A549 (cell line): ENCODE measurements at regions not wholly inside any gene's neighbourhood (a gene's known extent, or its start where the extent isn't known, plus 50 kb on each side); places are given as distances from the start of the nearest gene placed in this dataset.

Experiments
- ATAC-seq, 2 experiments: fragments of 200-7000 bp in 1 of 2; fragments of >200 bp in 1 of 2; cut with Nextera tagmentation in 1 of 2; cut with Tn5 transposase in 1 of 2; 3 replicates each; pipeline versions ENCODE4 v1.8.0 to v1.9.1; 2018 to 2020; ENCODE audit warnings: mild to moderate bottlenecking in 1 of 2, moderate library complexity in 1 of 2
- CTCF ChIA-PET: fragments of 300-600 bp; sonication (Branson Sonifier 250); formaldehyde crosslinking; extraction: SDS; loops from one replicate; lab custom pipeline; 2021; ENCODE audit warnings: antibody characterized with exemption, inconsistent platforms; lab: Yijun Ruan, JAX
- POLR2A ChIA-PET: fragments of 350-600 bp; formaldehyde crosslinking; extraction: SDS; loops from one replicate; lab custom pipeline; 2021; ENCODE audit warnings: antibody characterized with exemption, inconsistent platforms; lab: Yijun Ruan, JAX
- DNase-seq, 2 experiments: peaks; one replicate each; pipeline versions ENCODE4 v3.0.0 to v3.0.0-alpha.2; 2011 to 2016; ENCODE audit warnings: low read depth in 1 of 2, low spot score in 1 of 2
- FAIRE-seq: peaks from 2 replicates; lab custom pipeline; 2011; peaks lifted over from hg19 to GRCh38; lab: Jason Lieb, UNC
- H3K27ac ChIP-seq, 2 experiments: fragments of >200 bp; sonication (Bioruptor Twin); formaldehyde crosslinking; 3 replicates each; pipeline ENCODE4 v1.5.1; 2016 to 2017
- H3K4me1 ChIP-seq: fragments of >200 bp; sonication (Bioruptor Twin); formaldehyde crosslinking; 3 replicates; pipeline ENCODE4 v1.6.1; 2016
- H3K4me2 ChIP-seq: fragments of >200 bp; sonication (Bioruptor Twin); formaldehyde crosslinking; 3 replicates; pipeline ENCODE4 v1.6.1; 2016
- H3K4me3 ChIP-seq: fragments of >200 bp; sonication (Bioruptor Twin); formaldehyde crosslinking; 3 replicates; pipeline ENCODE4 v1.5.1; 2016
- H3K9me3 ChIP-seq: fragments of >200 bp; sonication (Bioruptor Twin); formaldehyde crosslinking; 3 replicates; pipeline ENCODE4 v1.6.1; 2016
- BCL3 ChIP-seq: fragments of >200 bp; sonication (Bioruptor Twin); formaldehyde crosslinking; IDR thresholded peaks from 3 replicates; pipeline ENCODE4 v1.6.1; 2016
- BHLHE40 ChIP-seq: IDR thresholded peaks from 2 replicates; pipeline ENCODE4 v1.6.1; 2012; ENCODE audit warnings: low read depth, low read length, inconsistent platforms
- CBX8 ChIP-seq: fragments of 200-600 bp; sonication (generic); IDR thresholded peaks from 2 replicates; pipeline ENCODE4 v1.6.1; 2016
- CHD2 ChIP-seq: fragments of 150-350 bp; IDR thresholded peaks from 2 replicates; pipeline ENCODE4 v1.6.1; 2014; ENCODE audit warnings: low read length; ENCODE audit not compliant: partially characterized antibody
- CTCF ChIP-seq: fragments of >200 bp; sonication (Bioruptor Twin); formaldehyde crosslinking; IDR thresholded peaks from 3 replicates; pipeline ENCODE4 v1.5.1; 2016
- EHF ChIP-seq: fragments of 250-450 bp; sonication (Bioruptor Pico); IDR thresholded peaks from 2 replicates; pipeline ENCODE4 v1.5.0; 2020; ENCODE audit warnings: mild to moderate bottlenecking
- EP300 ChIP-seq, 2 experiments: fragments of >200 bp; sonication (Bioruptor Twin); formaldehyde crosslinking; IDR thresholded peaks; 2 replicates in 1 of 2; 3 replicates in 1 of 2; pipeline ENCODE4 v1.6.1; 2016 to 2017
- GATA3 ChIP-seq: IDR thresholded peaks from 2 replicates; pipeline ENCODE4 v1.6.1; 2012; ENCODE audit warnings: borderline replicate concordance
- JUNB ChIP-seq: fragments of >200 bp; sonication (Bioruptor Twin); formaldehyde crosslinking; IDR thresholded peaks from 2 replicates; pipeline ENCODE4 v1.6.1; 2016
- KDM1A ChIP-seq: fragments of 200-600 bp; sonication (generic); IDR thresholded peaks from 2 replicates; pipeline ENCODE4 v1.6.1; 2016; ENCODE audit warnings: low read depth, mild to moderate bottlenecking
- KDM5A ChIP-seq: fragments of 200-600 bp; sonication (generic); IDR thresholded peaks from 2 replicates; pipeline ENCODE4 v1.6.1; 2016; ENCODE audit warnings: antibody characterized with exemption, mild to moderate bottlenecking
- MAX ChIP-seq: IDR thresholded peaks from 2 replicates; pipeline ENCODE4 v1.6.1; 2012
- MAZ ChIP-seq: fragments of 150-350 bp; IDR thresholded peaks from 2 replicates; pipeline ENCODE4 v1.6.1; 2014; ENCODE audit warnings: antibody characterized with exemption, low read depth, low read length, borderline replicate concordance
- MYC ChIP-seq: IDR thresholded peaks from 2 replicates; pipeline ENCODE4 v1.6.1; 2012; ENCODE audit warnings: mild to moderate bottlenecking, inconsistent platforms, low read length, improper control_type of control experiment, borderline replicate concordance
- PBX3 ChIP-seq: IDR thresholded peaks from 2 replicates; pipeline ENCODE4 v1.6.1; 2012
- POLR2AphosphoS2 ChIP-seq: conservative IDR thresholded peaks from 2 replicates; pipeline ENCODE4 v1.6.1; 2012; ENCODE audit warnings: low read length, improper control_type of control experiment, inconsistent platforms
- REST ChIP-seq: fragments of 200-600 bp; sonication (generic); IDR thresholded peaks from 2 replicates; pipeline ENCODE4 v1.6.1; 2016; ENCODE audit warnings: antibody characterized with exemption, mild to moderate bottlenecking, moderate library complexity
- RNF2 ChIP-seq: fragments of 200-600 bp; sonication (generic); IDR thresholded peaks from 2 replicates; pipeline ENCODE4 v1.6.1; 2016; ENCODE audit warnings: low read depth, mild to moderate bottlenecking, antibody characterized with exemption, moderate library complexity, borderline replicate concordance
- SREBF2 ChIP-seq: fragments of 450-650 bp; IDR thresholded peaks from 2 replicates; pipeline ENCODE4 v1.6.1; 2014; ENCODE audit warnings: mild to moderate bottlenecking, moderate library complexity
- TP53 ChIP-seq: fragments of 250-450 bp; sonication (Bioruptor Pico); IDR thresholded peaks from 2 replicates; pipeline ENCODE4 v1.5.0; 2021; ENCODE audit warnings: mild to moderate bottlenecking, moderate library complexity
- USF2 ChIP-seq: fragments of 450-650 bp; IDR thresholded peaks from 2 replicates; pipeline ENCODE4 v1.6.1; 2014; ENCODE audit warnings: antibody characterized with exemption
- ZFP36 ChIP-seq: fragments of 450-650 bp; IDR thresholded peaks from 2 replicates; pipeline ENCODE4 v1.6.1; 2014; ENCODE audit warnings: borderline replicate concordance; ENCODE audit not compliant: partially characterized antibody
- ZNF302 ChIP-seq: fragments of 250-450 bp; sonication (Bioruptor Pico); IDR thresholded peaks from 2 replicates; pipeline ENCODE4 v1.9.0; 2021; ENCODE audit warnings: inconsistent platforms, mild to moderate bottlenecking, moderate library complexity
- WGBS: methylation state at CpG from one replicate; pipeline ENCODE4 v1.1.6; 2017; ENCODE audit errors: missing lambda C conversion rate; 5-methylcytosine and 5-hydroxymethylcytosine counted together

GRCh38 chr4:57373991-57374390, 263.8 kb upstream of the IGFBP7 start:
- CTCF ChIA-PET: no interaction called here
- Histone ChIP-seq H3K4me1 (no peaks in the 10 kb centered on the region; the same call in 2 of the 3 replicates), H3K9me3 (no peaks in the 10 kb centered on the region), H3K4me3 (no peak overlapping the region), H3K27ac (no peak overlapping the region), H3K4me2 (no peak overlapping the region)
- POLR2A ChIA-PET: no interaction called here
- DNase-seq (no peak), FAIRE-seq (no peak), ATAC-seq (no peak)
- WGBS: 47% methylated on average over 1 of the region's 1 CpG
- TF ChIP-seq CTCF: no peak
- no peak for TF ChIP-seq JUNB
- no peak for TF ChIP-seq MAZ
- TF ChIP-seq CBX8: no peak
- TF ChIP-seq RNF2: no peak
- no peak for TF ChIP-seq USF2
- TF ChIP-seq KDM5A: no peak
- no peak for TF ChIP-seq POLR2AphosphoS2
- no peak for TF ChIP-seq ZFP36

- Histone ChIP-seq H3K4me2 (no peak overlapping the region), H3K4me1 (no peaks in the 10 kb centered on the region), H3K4me3 (no peak overlapping the region), H3K9me3 (no peaks in the 10 kb centered on the region), H3K27ac (no peak overlapping the region)
- DNase-seq (no peak), ATAC-seq (no peak), FAIRE-seq (no peak)
- ChIA-PET POLR2A (no interaction called here), CTCF (no interaction called here)
- TF ChIP-seq KDM1A: no peak
- no peak for TF ChIP-seq REST
- no peak for TF ChIP-seq TP53 (CRISPR knock-in tag)
- WGBS: 76% methylated on average over 4 of the region's 4 CpGs
Measured at GRCh38 chr4:57371671-57372070, 261.5 kb upstream of the IGFBP7 start.

GRCh38 chr4:57370691-57371090, 260.5 kb upstream of the IGFBP7 start:
- Histone ChIP-seq H3K4me3 (no peak overlapping the region), H3K27ac (no peak overlapping the region), H3K4me1 (no peaks in the 10 kb centered on the region), H3K4me2 (no peak overlapping the region), H3K9me3 (no peaks in the 10 kb centered on the region)
- ATAC-seq (no peak), DNase-seq (no peak), FAIRE-seq (no peak)
- 65% methylated on average over 3 of the region's 3 CpGs for WGBS
- ChIA-PET CTCF (no interaction called here), POLR2A (no interaction called here)
- no peak for TF ChIP-seq GATA3
- no peak for TF ChIP-seq ZNF302 (CRISPR knock-in tag)
- TF ChIP-seq SREBF2: no peak

GRCh38 chr4:57369446-57369845, 259.3 kb upstream of the IGFBP7 start:
- FAIRE-seq: no peak
- no peak for TF ChIP-seq EHF (CRISPR knock-in tag)
- no peak for TF ChIP-seq BHLHE40
- no peak for TF ChIP-seq MYC
- TF ChIP-seq MAX: no peak
- no peak for TF ChIP-seq EP300 (IDR thresholded peaks at IDR 0.05)
- TF ChIP-seq CHD2: no peak
- TF ChIP-seq SREBF2: no peak
- TF ChIP-seq BCL3: no peak
- no peak for TF ChIP-seq USF2
- no peak for TF ChIP-seq PBX3

More at GRCh38 chr4:57369446-57369845, 259.3 kb upstream of the IGFBP7 start:
- 73% methylated on average over 1 of the region's 1 CpG for WGBS
- POLR2A ChIA-PET: no interaction called here
- H3K9me3 ChIP-seq: no peaks in the 10 kb centered on the region
- no peaks in the 10 kb centered on the region for H3K4me1 ChIP-seq
- no peak overlapping the region for H3K4me3 ChIP-seq
- H3K27ac ChIP-seq: no peak overlapping the region
- ATAC-seq (no peak), DNase-seq (no peak)
- CTCF ChIA-PET: interaction anchor here (1.2 kb wide), 1 partner anchor 73 kb away, joined by 3 read pairs; no protein-coding TSS in a partner anchor
- H3K4me2 ChIP-seq: no peak overlapping the region
